ENCODE measurements at regions not wholly inside any gene's neighbourhood (a gene's known extent, or its start where the extent isn't known, plus 50 kb on each side); places are given as distances from the start of the nearest gene placed in this dataset.

DNA sequence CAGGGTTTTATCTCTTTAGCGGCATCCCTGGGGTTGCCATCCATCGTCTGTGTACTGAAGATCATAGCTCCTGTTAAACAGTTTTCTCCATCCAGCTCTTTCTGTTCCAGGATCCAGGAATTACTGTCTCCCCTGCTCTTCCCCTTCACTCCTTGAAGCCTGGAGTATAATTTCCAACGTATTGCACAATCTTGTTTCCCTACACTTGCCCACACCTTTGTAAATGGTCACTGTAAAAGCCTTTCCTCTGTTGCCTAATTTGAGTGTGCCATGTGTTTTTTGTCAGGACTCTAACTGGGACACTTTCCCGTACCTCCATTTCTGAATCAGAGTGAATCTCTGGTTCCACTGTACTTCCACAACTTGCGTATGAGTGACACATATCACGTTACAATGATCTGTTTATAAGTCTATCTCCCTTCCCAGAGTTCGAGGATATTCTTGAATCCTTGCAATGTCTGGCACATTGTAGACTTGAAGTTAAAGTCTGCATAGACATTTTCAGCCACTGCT, 199.6 kb upstream of the SNX7 start:
- intact Hi-C loops (cut with micrococcal nuclease), result no loop called here

DNA sequence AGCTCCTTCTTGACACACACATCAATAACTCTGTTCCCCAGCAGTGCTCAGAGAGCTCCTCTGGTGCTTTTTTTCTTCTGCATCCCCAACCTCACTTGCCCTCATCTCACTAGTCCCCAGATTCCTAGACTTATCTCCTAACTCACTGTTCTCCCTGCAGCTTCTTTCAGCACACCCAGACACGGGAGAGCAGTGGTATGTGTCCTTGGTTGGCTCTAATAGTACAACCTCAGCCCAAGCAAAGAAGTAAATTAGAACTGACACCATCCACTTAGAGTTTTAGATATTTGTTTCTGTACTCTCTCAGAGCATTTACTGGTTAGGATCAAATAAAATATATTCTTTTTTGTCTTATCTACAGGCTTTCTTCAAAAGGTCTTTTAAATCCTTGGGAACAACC, 201.4 kb upstream of the SNX7 start:
- ChIA-PET POLR2A (ENCODE audit: partially characterized antibody) (no interaction called here), CTCF (ENCODE audit: partially characterized antibody) (no interaction called here)
- H3K4me1 ChIP-seq (ENCODE audit: insufficient read depth, low read length), result no peaks in the 10 kb centered on the region
- no peak overlapping the region for H3K4me3 ChIP-seq (ENCODE audit: low read length in 2 of 2)
- H3K27me3 ChIP-seq (ENCODE audit: insufficient read depth, low read length), result no peaks in the 10 kb centered on the region
- no peaks in the 10 kb centered on the region for H3K4me1 Mint-ChIP-seq
- no peaks in the 10 kb centered on the region for H3K9me3 ChIP-seq (ENCODE audit: control insufficient read depth in 1 of 2, low read length in 2 of 2)
- H3K4me3 Mint-ChIP-seq, result no peak overlapping the region
- no peak for DNase-seq
- H3K27me3 Mint-ChIP-seq, result peaks cover 3 to 7% of the 10 kb centered on the region in 2 donors
- H3K27ac Mint-ChIP-seq, result no peak overlapping the region
- H3K36me3 ChIP-seq (ENCODE audit: insufficient read depth, low read length), result no peaks in the 10 kb centered on the region
- H3K27ac ChIP-seq (ENCODE audit: low read depth, low read length), result no peak overlapping the region
- intact Hi-C loops (cut with micrococcal nuclease), result no loop called here
- H3K9me3 Mint-ChIP-seq, result no peaks in the 10 kb centered on the region
- no peaks in the 10 kb centered on the region for H3K36me3 Mint-ChIP-seq

More for the DNA sequence above, 199.6 kb upstream of the SNX7 start:
- ChIA-PET CTCF (ENCODE audit: partially characterized antibody) (no interaction called here), POLR2A (ENCODE audit: partially characterized antibody) (no interaction called here)
- no peak overlapping the region for H3K27ac ChIP-seq (ENCODE audit: low read depth, low read length)
- no peaks in the 10 kb centered on the region for H3K9me3 ChIP-seq (ENCODE audit: control insufficient read depth in 1 of 2, low read length in 2 of 2)
- Mint-ChIP-seq H3K36me3 (no peaks in the 10 kb centered on the region), H3K27me3 (peaks cover 2 to 4% of the 10 kb centered on the region in 2 donors), H3K4me3 (no peak overlapping the region), H3K4me1 (no peaks in the 10 kb centered on the region), H3K27ac (no peak overlapping the region), H3K9me3 (no peaks in the 10 kb centered on the region)
- DNase-seq, result no peak
- no peaks in the 10 kb centered on the region for H3K36me3 ChIP-seq (ENCODE audit: insufficient read depth, low read length)
- no peaks in the 10 kb centered on the region for H3K4me1 ChIP-seq (ENCODE audit: insufficient read depth, low read length)
- H3K27me3 ChIP-seq (ENCODE audit: insufficient read depth, low read length), result no peaks in the 10 kb centered on the region
- H3K4me3 ChIP-seq (ENCODE audit: low read length in 2 of 2), result no peak overlapping the region

DNA sequence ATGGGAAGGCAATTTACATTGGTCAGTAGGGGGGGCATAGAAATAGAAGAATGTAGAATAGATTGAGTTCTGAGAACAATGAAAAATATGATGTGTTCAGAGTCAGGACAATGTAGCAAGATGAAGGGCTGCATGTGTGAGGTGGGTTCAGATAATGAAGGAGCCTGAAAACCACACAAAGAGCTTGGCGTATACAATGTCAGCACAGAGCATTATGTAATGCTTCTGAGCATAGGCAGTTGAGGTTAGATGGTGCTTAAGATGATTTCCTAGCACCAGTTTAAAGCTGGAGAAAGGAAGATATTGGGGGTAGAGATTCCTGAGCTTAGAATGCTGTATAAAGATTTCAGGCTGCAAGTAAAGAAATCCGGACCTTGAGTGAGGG, 202.0 kb upstream of the SNX7 start:
- Mint-ChIP-seq H3K4me1 (no peaks in the 10 kb centered on the region), H3K27ac (no peak overlapping the region), H3K36me3 (no peaks in the 10 kb centered on the region), H3K9me3 (no peaks in the 10 kb centered on the region), H3K4me3 (no peak overlapping the region), H3K27me3 (peaks cover 3 to 9% of the 10 kb centered on the region in 2 donors)
- POLR2A ChIA-PET (ENCODE audit: partially characterized antibody), result no interaction called here
- no peaks in the 10 kb centered on the region for H3K27me3 ChIP-seq (ENCODE audit: insufficient read depth, low read length)
- no peak for DNase-seq
- no peaks in the 10 kb centered on the region for H3K36me3 ChIP-seq (ENCODE audit: insufficient read depth, low read length)
- H3K4me1 ChIP-seq (ENCODE audit: insufficient read depth, low read length), result no peaks in the 10 kb centered on the region
- H3K27ac ChIP-seq (ENCODE audit: low read depth, low read length), result no peak overlapping the region
- CTCF ChIA-PET (ENCODE audit: partially characterized antibody), result no interaction called here
- intact Hi-C loops (cut with micrococcal nuclease), result no loop called here
- H3K4me3 ChIP-seq (ENCODE audit: low read length in 2 of 2), result no peak overlapping the region
- no peaks in the 10 kb centered on the region for H3K9me3 ChIP-seq (ENCODE audit: control insufficient read depth in 1 of 2, low read length in 2 of 2)

DNA sequence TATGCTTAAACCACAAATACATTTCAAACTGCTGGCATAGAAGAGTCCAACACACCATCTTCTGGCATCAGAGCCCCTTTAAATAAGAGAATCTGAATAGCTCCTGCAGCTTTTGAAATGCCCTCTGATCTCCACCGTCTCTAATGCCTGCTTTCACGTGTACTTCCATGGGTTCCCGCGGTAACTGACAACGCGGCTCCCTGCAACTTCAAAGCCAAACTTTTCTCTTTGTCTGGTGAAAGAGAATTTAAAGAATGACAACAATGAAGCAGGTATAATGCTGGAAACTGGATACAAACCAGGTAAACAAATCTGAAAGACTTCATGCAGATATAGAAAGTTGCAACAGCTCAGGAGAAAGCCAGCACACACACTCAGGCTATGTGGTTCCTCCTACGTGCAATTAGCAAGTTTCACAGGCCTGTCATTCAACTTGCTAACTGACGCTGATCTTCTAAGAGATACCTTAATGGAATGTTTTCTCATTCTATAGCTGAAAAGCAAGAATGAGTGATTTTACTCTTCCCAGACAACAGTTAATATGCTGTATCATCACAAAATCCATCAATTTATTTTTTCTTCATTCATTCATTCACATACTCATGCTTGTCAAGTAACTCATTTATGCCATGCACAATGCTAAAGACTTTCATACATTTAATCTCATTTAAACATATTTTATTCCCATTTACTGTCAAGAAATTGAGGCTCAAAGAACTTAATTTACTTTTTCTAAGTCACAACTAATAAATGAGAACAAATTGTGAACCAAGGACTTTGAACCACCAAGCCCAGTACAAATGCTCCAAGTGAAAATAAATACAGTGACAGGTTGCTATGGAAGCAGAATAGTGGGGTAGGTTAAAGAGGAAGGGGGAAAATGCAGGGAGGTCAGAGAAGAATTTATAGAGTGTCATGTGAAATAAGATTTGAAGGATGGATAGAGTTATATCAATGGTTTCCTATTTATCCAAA, 202.7 kb upstream of the SNX7 start:
- Mint-ChIP-seq H3K27me3 (peaks cover 1 to 9% of the 10 kb centered on the region in 2 donors), H3K27ac (no peak overlapping the region), H3K4me1 (no peaks in the 10 kb centered on the region), H3K4me3 (peak overlapping the region in 1 of 8 donors; percentile 4), H3K36me3 (no peaks in the 10 kb centered on the region), H3K9me3 (no peaks in the 10 kb centered on the region)
- Histone ChIP-seq H3K4me1 (ENCODE audit: insufficient read depth, low read length) (no peaks in the 10 kb centered on the region), H3K27me3 (ENCODE audit: insufficient read depth, low read length) (no peaks in the 10 kb centered on the region), H3K9me3 (ENCODE audit: control insufficient read depth in 1 of 2, low read length in 2 of 2) (no peaks in the 10 kb centered on the region), H3K36me3 (ENCODE audit: insufficient read depth, low read length) (no peaks in the 10 kb centered on the region), H3K4me3 (ENCODE audit: low read length in 2 of 2) (no peak overlapping the region), H3K27ac (ENCODE audit: low read depth, low read length) (no peak overlapping the region)
- ChIA-PET POLR2A (ENCODE audit: partially characterized antibody) (no interaction called here), CTCF (ENCODE audit: partially characterized antibody) (no interaction called here)
- DNase-seq, result no peak
- intact Hi-C loops (cut with micrococcal nuclease), result no loop called here

DNA sequence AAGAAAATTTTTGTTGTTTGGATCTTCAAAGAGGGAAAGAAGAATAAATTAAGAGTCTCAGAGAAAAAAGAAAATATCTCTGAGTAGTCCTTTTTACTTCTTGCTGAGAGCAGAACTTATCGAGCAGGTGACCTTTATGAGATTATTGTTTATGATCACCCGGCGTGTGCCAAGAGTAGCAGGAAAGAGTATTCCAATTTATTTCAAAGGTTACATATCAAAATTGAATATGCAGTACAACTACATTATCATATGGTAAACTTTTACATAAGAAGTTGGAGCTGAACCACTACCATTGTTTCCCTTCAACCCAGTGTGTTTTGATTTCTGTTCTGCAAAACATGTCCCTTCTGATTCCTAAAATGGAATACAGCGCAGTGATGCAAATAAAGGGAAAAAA, 204.3 kb upstream of the SNX7 start:
- Mint-ChIP-seq H3K9me3 (no peaks in the 10 kb centered on the region), H3K27me3 (peaks cover 1 to 9% of the 10 kb centered on the region in 2 donors), H3K4me1 (no peaks in the 10 kb centered on the region), H3K27ac (no peak overlapping the region), H3K4me3 (no peak overlapping the region), H3K36me3 (no peaks in the 10 kb centered on the region)
- ChIA-PET POLR2A (ENCODE audit: partially characterized antibody) (no interaction called here), CTCF (ENCODE audit: partially characterized antibody) (interaction anchor here (0.6 kb wide), 1 partner anchor 508 kb away, joined by 4 read pairs; no protein-coding TSS in a partner anchor)
- H3K4me1 ChIP-seq (ENCODE audit: insufficient read depth, low read length), result no peaks in the 10 kb centered on the region
- H3K4me3 ChIP-seq (ENCODE audit: low read length in 2 of 2), result no peak overlapping the region
- H3K36me3 ChIP-seq (ENCODE audit: insufficient read depth, low read length), result no peaks in the 10 kb centered on the region
- intact Hi-C loops (cut with micrococcal nuclease), result no loop called here
- peaks cover under 1% of the 10 kb centered on the region for H3K27me3 ChIP-seq (ENCODE audit: insufficient read depth, low read length)
- no peaks in the 10 kb centered on the region for H3K9me3 ChIP-seq (ENCODE audit: control insufficient read depth in 1 of 2, low read length in 2 of 2)
- DNase-seq, result no peak
- no peak overlapping the region for H3K27ac ChIP-seq (ENCODE audit: low read depth, low read length)

DNA sequence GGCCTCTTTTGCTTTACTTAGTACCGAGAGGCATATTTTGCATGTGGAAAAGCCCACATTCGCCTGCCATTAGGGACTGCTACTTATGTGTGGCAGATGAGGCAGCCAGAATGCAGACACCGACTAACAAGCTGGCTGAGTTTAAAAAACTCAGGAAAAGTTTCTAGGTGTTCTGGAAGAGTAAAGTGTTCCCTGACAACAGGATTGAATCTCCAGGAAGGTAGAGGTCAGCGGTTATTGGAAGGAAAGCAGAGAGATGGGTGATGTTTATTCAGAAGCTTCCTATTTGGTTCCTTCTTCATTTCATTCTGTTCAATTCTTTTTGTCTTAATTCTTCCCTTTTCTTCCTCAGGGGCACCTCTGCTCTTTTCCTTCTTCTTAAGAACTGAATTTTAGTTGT, 206.9 kb upstream of the SNX7 start:
- CTCF ChIA-PET (ENCODE audit: partially characterized antibody), result interaction anchor here (1.6 kb wide), 1 partner anchor 14 kb away, joined by 7 read pairs; no protein-coding TSS in a partner anchor
- intact Hi-C loops (cut with micrococcal nuclease), result no loop called here

DNA sequence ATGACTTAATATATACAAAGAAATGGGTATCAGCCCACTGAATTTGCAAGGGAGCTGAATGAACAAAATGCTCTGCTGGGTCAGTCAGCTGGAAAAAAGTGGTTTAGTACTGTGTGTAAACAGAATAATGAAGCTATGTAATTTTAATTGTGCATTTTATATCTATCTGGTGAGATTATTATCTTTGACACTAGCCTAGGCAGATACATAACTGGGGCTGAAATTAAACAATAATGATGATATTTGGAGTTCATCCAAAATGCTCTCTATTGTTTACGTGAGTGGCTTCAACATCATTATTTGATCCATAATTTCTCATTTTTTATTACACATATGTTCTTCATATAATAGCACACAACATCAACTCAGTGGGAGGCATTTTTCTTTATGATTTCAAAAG, 208.5 kb upstream of the SNX7 start:
- intact Hi-C loops (cut with micrococcal nuclease), result no loop called here
- DNase-seq, result no peak
- ChIA-PET CTCF (ENCODE audit: partially characterized antibody) (no interaction called here), POLR2A (ENCODE audit: partially characterized antibody) (no interaction called here)
- Mint-ChIP-seq H3K4me1 (no peaks in the 10 kb centered on the region), H3K27ac (no peak overlapping the region), H3K36me3 (no peaks in the 10 kb centered on the region), H3K4me3 (no peak overlapping the region), H3K9me3 (no peaks in the 10 kb centered on the region), H3K27me3 (peaks cover 4 to 7% of the 10 kb centered on the region in 2 donors)
- peaks cover 8% of the 10 kb centered on the region for H3K27me3 ChIP-seq (ENCODE audit: insufficient read depth, low read length)
- no peaks in the 10 kb centered on the region for H3K4me1 ChIP-seq (ENCODE audit: insufficient read depth, low read length)
- no peaks in the 10 kb centered on the region for H3K36me3 ChIP-seq (ENCODE audit: insufficient read depth, low read length)
- H3K9me3 ChIP-seq (ENCODE audit: control insufficient read depth in 1 of 2, low read length in 2 of 2), result no peaks in the 10 kb centered on the region
- no peak overlapping the region for H3K27ac ChIP-seq (ENCODE audit: low read depth, low read length)
- no peak overlapping the region for H3K4me3 ChIP-seq (ENCODE audit: low read length in 2 of 2)

More for the DNA sequence above, 206.9 kb upstream of the SNX7 start:
- Mint-ChIP-seq H3K27me3 (peaks cover 1 to 4% of the 10 kb centered on the region in 2 donors), H3K36me3 (no peaks in the 10 kb centered on the region), H3K9me3 (no peaks in the 10 kb centered on the region), H3K4me3 (no peak overlapping the region), H3K4me1 (no peaks in the 10 kb centered on the region), H3K27ac (no peak overlapping the region)
- H3K27ac ChIP-seq (ENCODE audit: low read depth, low read length), result no peak overlapping the region
- H3K4me3 ChIP-seq (ENCODE audit: low read length in 2 of 2), result no peak overlapping the region
- no peaks in the 10 kb centered on the region for H3K9me3 ChIP-seq (ENCODE audit: control insufficient read depth in 1 of 2, low read length in 2 of 2)
- H3K27me3 ChIP-seq (ENCODE audit: insufficient read depth, low read length), result peaks cover 8% of the 10 kb centered on the region
- H3K36me3 ChIP-seq (ENCODE audit: insufficient read depth, low read length), result no peaks in the 10 kb centered on the region
- POLR2A ChIA-PET (ENCODE audit: partially characterized antibody), result no interaction called here
- no peaks in the 10 kb centered on the region for H3K4me1 ChIP-seq (ENCODE audit: insufficient read depth, low read length)
- no peak for DNase-seq

All from CD4-positive, alpha-beta memory T cell (primary cell).